ENCODE measurements at regions not wholly inside any gene's neighbourhood (a gene's known extent, or its start where the extent isn't known, plus 50 kb on each side); places are given as distances from the start of the nearest gene placed in this dataset.

- no peak for DNase-seq (ENCODE audit: low read depth)
- H3K4me3 ChIP-seq (ENCODE audit: low read depth, low read length), result no peak overlapping the region
- TF ChIP-seq MAX (IDR thresholded peaks at IDR 0.05; ENCODE audit: low read depth, low read length) (no peak), CTCF (IDR thresholded peaks at IDR 0.05; ENCODE audit: low read depth, low read length) (no peak), POLR2A (IDR thresholded peaks at IDR 0.05; ENCODE audit: extremely low read depth, insufficient read length) (no peak), MYC (IDR thresholded peaks at IDR 0.05; ENCODE audit: low read depth, low read length) (no peak)
Observed at GRCh38 chr7:47093320-47094234, 488.3 kb downstream of the TNS3 start.

GRCh38 chr7:47092336-47092735 lies 489.6 kb downstream of the TNS3 start:
- no peak overlapping the region for H3K4me3 ChIP-seq (ENCODE audit: low read depth, low read length)
- no peak for DNase-seq (ENCODE audit: low read depth)
- no peak for TF ChIP-seq MYC (IDR thresholded peaks at IDR 0.05; ENCODE audit: low read depth, low read length)
- no peak for TF ChIP-seq POLR2A (IDR thresholded peaks at IDR 0.05; ENCODE audit: extremely low read depth, insufficient read length)
- no peak for TF ChIP-seq MAX (IDR thresholded peaks at IDR 0.05; ENCODE audit: low read depth, low read length)
- TF ChIP-seq CTCF (IDR thresholded peaks at IDR 0.05; ENCODE audit: low read depth, low read length), result no peak

GRCh38 chr7:47091141-47091540 lies 490.8 kb downstream of the TNS3 start:
- no peak for DNase-seq (ENCODE audit: low read depth)
- H3K4me3 ChIP-seq (ENCODE audit: low read depth, low read length), result no peak overlapping the region
- TF ChIP-seq MYC (IDR thresholded peaks at IDR 0.05; ENCODE audit: low read depth, low read length) (no peak), POLR2A (IDR thresholded peaks at IDR 0.05; ENCODE audit: extremely low read depth, insufficient read length) (no peak), CTCF (IDR thresholded peaks at IDR 0.05; ENCODE audit: low read depth, low read length) (no peak), MAX (IDR thresholded peaks at IDR 0.05; ENCODE audit: low read depth, low read length) (no peak)

GRCh38 chr7:47089461-47089860 lies 492.4 kb downstream of the TNS3 start:
- DNase-seq (ENCODE audit: low read depth), result no peak
- H3K4me3 ChIP-seq (ENCODE audit: low read depth, low read length), result no peak overlapping the region
- TF ChIP-seq MAX (IDR thresholded peaks at IDR 0.05; ENCODE audit: low read depth, low read length) (no peak), MYC (IDR thresholded peaks at IDR 0.05; ENCODE audit: low read depth, low read length) (no peak), CTCF (IDR thresholded peaks at IDR 0.05; ENCODE audit: low read depth, low read length) (no peak), POLR2A (IDR thresholded peaks at IDR 0.05; ENCODE audit: extremely low read depth, insufficient read length) (no peak)

- TF ChIP-seq CTCF (IDR thresholded peaks at IDR 0.05; ENCODE audit: low read depth, low read length) (no peak), MAX (IDR thresholded peaks at IDR 0.05; ENCODE audit: low read depth, low read length) (no peak), MYC (IDR thresholded peaks at IDR 0.05; ENCODE audit: low read depth, low read length) (no peak), POLR2A (IDR thresholded peaks at IDR 0.05; ENCODE audit: extremely low read depth, insufficient read length) (no peak)
- no peak for DNase-seq (ENCODE audit: low read depth)
- H3K4me3 ChIP-seq (ENCODE audit: low read depth, low read length), result no peak overlapping the region
Observed at GRCh38 chr7:47089068-47089417, 492.9 kb downstream of the TNS3 start.
